ENCODE measurements at regions not wholly inside any gene's neighbourhood (a gene's known extent, or its start where the extent isn't known, plus 50 kb on each side); places are given as distances from the start of the nearest gene placed in this dataset.
"Not testable (repeated sequence)": the region's sequence is repeated elsewhere in the genome, so short reads cannot be mapped to it uniquely, and the experiment has no call there.

DNA sequence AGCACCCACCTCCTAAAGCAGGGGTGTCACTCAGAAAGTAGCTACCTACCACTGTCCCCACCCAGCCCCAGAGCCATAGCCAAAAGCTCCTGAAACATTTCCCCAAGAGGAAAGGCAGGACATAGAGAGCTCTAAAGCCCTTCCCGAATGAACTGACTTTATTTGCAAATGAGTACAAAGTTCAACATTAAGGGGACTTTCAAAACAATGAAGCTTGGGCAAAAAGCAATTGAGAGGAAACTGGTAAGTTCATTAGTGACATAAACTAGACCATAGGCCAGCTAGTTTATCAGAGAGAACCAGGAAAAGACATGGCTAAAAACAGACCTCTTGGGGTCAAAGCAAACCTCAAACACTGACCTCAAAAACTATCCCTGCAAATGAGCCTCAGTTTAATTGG is 72.7 kb downstream of the IGLL5 start:
- TF ChIP-seq, protein P1, sequence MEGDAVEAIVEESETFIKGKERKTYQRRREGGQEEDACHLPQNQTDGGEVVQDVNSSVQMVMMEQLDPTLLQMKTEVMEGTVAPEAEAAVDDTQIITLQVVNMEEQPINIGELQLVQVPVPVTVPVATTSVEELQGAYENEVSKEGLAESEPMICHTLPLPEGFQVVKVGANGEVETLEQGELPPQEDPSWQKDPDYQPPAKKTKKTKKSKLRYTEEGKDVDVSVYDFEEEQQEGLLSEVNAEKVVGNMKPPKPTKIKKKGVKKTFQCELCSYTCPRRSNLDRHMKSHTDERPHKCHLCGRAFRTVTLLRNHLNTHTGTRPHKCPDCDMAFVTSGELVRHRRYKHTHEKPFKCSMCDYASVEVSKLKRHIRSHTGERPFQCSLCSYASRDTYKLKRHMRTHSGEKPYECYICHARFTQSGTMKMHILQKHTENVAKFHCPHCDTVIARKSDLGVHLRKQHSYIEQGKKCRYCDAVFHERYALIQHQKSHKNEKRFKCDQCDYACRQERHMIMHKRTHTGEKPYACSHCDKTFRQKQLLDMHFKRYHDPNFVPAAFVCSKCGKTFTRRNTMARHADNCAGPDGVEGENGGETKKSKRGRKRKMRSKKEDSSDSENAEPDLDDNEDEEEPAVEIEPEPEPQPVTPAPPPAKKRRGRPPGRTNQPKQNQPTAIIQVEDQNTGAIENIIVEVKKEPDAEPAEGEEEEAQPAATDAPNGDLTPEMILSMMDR (conservative IDR thresholded peaks at IDR 0.05; ENCODE audit: low read depth, low read length) = no peak
- DNase-seq (ENCODE audit: low read depth) = no peak
- no peak overlapping the region for H3K4me3 ChIP-seq (ENCODE audit: low read depth, low read length)

DNA sequence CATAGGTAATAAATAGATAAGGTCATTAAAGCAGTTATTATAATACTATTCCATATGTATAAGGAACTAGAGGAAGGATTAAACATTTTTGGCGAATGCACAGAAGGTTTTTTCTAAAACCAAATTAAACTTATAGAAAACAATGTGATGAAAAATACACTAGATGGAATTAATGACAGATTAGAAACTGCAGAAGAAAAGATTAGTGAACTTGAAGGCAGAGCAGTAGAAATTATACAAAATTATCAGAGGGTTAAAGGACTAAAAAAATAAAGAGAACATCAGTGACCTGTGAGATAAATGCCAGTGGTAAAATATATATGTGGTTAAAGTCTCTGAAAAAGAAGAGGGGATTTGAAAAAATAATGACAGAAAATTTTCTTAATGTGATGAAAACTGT is 74.0 kb downstream of the IGLL5 start:
- TF ChIP-seq, protein P1 (conservative IDR thresholded peaks at IDR 0.05; ENCODE audit: low read depth, low read length) = no peak
- DNase-seq (ENCODE audit: low read depth) = no peak
- H3K4me3 ChIP-seq (ENCODE audit: low read depth, low read length) = no peak overlapping the region

DNA sequence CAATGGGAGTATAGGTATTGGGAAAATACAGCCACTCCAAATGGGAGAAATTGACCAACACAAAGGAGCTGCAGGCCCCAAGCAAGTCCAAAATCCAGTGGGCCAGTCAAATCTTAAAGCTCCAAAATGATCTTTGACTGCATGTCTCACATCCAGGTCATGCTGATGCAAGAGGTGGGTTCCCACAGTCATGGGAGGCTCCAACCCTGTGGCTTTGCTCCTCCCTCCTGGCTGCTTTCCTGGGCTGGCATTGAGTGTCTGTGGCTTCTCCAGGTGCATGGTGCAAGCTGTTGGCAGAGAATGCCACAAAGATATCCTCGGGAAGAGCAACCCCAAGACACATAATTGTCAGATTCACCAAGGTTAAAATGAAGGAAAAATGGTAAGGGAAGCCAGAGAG is 80.8 kb downstream of the IGLL5 start:
- TF ChIP-seq, protein P1 (conservative IDR thresholded peaks at IDR 0.05; ENCODE audit: low read depth, low read length) = no peak
- DNase-seq (ENCODE audit: low read depth) = no peak
- no peak overlapping the region for H3K4me3 ChIP-seq (ENCODE audit: low read depth, low read length)

DNA sequence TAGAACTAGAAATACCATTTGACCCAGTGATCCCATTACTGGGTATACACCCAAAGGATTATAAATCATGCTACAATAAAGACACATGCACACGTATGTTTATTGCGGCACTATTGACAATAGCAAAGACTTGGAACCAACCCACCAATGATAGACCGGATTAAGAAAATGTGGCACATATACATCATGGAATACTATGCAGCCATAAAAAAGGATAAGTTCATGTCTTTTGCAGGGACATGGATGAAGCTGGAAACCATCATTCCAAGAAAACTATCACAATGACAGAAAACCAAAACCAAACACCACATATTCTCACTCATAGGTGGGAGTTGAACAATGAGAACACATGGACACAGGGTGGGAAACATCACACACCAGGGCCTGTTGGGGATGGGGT is 85.0 kb downstream of the IGLL5 start:
- H3K4me3 ChIP-seq (ENCODE audit: low read depth, low read length); DNase-seq (ENCODE audit: low read depth): not testable (repeated sequence)

DNA sequence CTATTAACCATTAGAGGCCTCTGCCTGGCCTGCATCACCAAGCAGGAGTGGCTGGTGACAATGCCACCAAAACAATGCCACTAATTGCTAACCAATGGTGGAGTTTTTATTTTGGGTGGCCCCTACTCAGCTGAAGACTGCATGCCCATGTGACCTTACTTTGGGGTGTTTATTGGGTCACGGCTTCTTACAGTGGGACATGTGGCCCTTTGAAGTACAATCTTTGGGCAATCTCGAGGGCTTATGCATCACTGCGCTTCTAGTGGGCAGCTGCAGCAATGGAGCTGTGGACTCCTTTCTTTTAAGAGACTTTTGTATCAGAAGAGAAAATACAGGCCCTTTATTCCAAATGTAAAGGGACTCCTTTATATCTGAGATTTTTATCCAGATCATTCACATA is 85.7 kb downstream of the IGLL5 start:
- TF ChIP-seq, protein P1 (conservative IDR thresholded peaks at IDR 0.05; ENCODE audit: low read depth, low read length) = no peak
- no peak for DNase-seq (ENCODE audit: low read depth)
- no peak overlapping the region for H3K4me3 ChIP-seq (ENCODE audit: low read depth, low read length)

DNA sequence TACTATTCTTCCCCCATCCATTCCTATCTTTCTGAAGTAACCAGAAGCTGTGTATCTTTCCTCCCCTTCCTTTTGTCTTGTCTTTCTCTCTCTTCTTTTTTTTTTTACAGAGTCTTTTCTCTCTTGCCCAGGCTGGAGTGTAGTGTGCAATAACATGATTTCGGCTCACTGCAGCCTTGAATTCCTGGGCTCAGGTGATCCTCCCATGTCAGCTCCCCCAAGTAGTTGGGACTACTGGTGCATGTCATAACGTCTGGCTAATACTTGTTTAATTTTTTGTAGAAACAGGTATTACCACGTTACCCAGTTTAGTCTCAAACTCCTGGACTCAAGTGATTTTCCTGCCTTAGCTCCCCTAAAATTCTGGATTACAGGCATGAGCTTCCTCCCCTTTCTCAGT is 86.5 kb downstream of the IGLL5 start:
- no peak overlapping the region for H3K4me3 ChIP-seq (ENCODE audit: low read depth, low read length)
- no peak for DNase-seq (ENCODE audit: low read depth)
- TF ChIP-seq, protein P1 (conservative IDR thresholded peaks at IDR 0.05; ENCODE audit: low read depth, low read length) = no peak

DNA sequence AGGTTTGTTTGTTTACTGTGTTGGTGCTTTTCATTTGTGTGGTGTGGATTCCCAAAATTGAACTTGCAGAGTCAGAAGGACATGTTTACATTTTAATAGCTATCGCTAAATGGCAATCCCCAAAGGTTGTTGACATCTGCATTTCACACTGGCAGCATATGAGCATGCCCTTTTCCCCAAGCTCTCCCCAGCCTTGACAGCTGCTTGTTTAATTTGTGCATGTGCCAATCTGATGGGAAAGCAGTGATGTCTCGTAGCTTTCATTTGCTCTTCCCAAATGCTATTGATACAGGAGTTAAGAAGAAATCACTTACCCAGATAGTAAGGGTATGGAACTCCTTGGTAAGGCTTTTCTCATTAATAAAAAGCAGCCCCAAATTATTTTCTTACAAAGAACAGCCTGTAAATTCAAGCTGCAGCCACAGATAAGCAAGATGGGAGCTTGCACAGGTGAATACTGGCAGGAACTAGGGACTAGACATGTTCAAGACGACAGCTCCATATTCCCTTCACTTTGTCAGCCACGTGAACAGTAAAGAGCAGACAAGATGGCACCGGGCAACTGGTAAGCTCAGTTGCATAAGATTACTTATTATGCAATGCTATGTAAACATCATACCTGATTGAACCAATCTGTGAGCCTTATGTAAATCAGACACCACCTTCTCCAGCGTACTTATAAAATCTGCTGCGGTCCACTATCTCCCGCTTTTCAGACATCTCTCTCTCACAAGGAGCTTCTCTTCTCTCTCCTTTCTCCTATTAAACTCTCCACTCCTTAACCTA is 87.4 kb downstream of the IGLL5 start:
- H3K4me3 ChIP-seq (ENCODE audit: low read depth, low read length) = no peak overlapping the region
- TF ChIP-seq, protein P1 (conservative IDR thresholded peaks at IDR 0.05; ENCODE audit: low read depth, low read length) = no peak
- DNase-seq (ENCODE audit: low read depth) = no peak

Measured in choroid plexus epithelial cell (primary cell).